ENCODE measurements at regions not wholly inside any gene's neighbourhood (a gene's known extent, or its start where the extent isn't known, plus 50 kb on each side); places are given as distances from the start of the nearest gene placed in this dataset.

DNA sequence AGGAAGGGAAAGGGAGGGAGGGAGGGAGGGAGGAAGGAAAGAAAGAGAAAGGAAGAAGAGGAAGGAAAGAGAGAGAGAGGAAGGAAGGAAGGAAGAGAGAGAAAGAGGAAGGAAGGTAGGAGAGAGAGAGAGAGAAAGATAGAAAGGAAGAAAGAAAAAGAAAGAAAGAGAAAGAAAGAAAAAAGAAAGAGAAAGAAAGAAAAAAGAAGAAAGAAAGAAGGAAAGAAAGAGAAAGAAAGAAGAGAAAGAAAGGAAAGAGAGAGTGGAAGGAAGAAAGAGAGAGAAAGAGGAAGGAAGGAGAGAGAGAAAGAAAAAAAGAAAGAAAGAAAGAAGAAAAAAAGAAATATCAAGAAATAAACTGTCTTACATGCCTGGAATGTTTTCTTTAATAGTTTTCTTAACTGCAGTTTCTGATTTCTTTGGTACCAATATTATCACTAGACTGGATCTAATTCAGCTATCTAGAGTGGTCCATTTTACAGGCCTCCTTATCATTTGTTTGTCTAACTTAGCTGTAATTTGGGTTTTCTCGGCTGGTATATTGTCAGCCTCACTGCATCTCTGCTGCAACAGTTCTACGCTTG is 59.6 kb upstream of the MBOAT2 start:
- ChIA-PET CTCF (no interaction called here), POLR2A (no interaction called here)
- Histone ChIP-seq H3K4me1 (ENCODE audit: control insufficient read depth, extremely low read depth, insufficient read depth, low read length) (no peaks in the 10 kb centered on the region), H3K9me3 (replicated peaks; ENCODE audit: control insufficient read depth, insufficient read depth, low read length) (no peaks in the 10 kb centered on the region), H3K27ac (ENCODE audit: insufficient read depth, low read depth, low read length) (no peak overlapping the region), H3K4me2 (ENCODE audit: insufficient read depth, low read length) (no peak overlapping the region), H3K79me2 (ENCODE audit: control insufficient read depth, insufficient read depth, low read length) (no peaks in the 10 kb centered on the region), H3K36me3 (ENCODE audit: control insufficient read depth in 2 of 2, extremely low read depth in 1 of 2, insufficient read depth in 2 of 2, low read length in 2 of 2) (no peaks in the 10 kb centered on the region), H3K9ac (replicated peaks; ENCODE audit: extremely low read depth, insufficient read depth, low read length) (no peak overlapping the region), H3K27me3 (ENCODE audit: control insufficient read depth in 2 of 2, insufficient read depth in 2 of 2, low read length in 2 of 2) (peaks cover 2 to 3% of the 10 kb centered on the region in 2 experiments), H3K9me1 (replicated peaks; ENCODE audit: control insufficient read depth, extremely low read depth, insufficient read depth, low read length) (no peaks in the 10 kb centered on the region), H3K4me3 (replicated peaks in 1 of 3; ENCODE audit: insufficient read depth in 1 of 3, low read depth in 1 of 3, low read length in 3 of 3) (no peak overlapping the region), H2AFZ (ENCODE audit: low read depth, low read length) (no peak overlapping the region), H4K20me1 (replicated peaks; ENCODE audit: control insufficient read depth, extremely low read depth, insufficient read depth, low read length) (no peaks in the 10 kb centered on the region)
- no TSS peak for BruUV-seq (replicated peaks)
- FAIRE-seq (no peak), DNase-seq (ENCODE audit: low read depth, low spot score) (no peak)
- TF ChIP-seq EZH2 (IDR thresholded peaks at IDR 0.05; ENCODE audit: borderline replicate concordance, low read depth, low read length, severe bottlenecking): no peak
- TF ChIP-seq, protein P1, sequence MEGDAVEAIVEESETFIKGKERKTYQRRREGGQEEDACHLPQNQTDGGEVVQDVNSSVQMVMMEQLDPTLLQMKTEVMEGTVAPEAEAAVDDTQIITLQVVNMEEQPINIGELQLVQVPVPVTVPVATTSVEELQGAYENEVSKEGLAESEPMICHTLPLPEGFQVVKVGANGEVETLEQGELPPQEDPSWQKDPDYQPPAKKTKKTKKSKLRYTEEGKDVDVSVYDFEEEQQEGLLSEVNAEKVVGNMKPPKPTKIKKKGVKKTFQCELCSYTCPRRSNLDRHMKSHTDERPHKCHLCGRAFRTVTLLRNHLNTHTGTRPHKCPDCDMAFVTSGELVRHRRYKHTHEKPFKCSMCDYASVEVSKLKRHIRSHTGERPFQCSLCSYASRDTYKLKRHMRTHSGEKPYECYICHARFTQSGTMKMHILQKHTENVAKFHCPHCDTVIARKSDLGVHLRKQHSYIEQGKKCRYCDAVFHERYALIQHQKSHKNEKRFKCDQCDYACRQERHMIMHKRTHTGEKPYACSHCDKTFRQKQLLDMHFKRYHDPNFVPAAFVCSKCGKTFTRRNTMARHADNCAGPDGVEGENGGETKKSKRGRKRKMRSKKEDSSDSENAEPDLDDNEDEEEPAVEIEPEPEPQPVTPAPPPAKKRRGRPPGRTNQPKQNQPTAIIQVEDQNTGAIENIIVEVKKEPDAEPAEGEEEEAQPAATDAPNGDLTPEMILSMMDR (IDR thresholded peaks at IDR 0.05; ENCODE audit: extremely low read depth in 1 of 2, insufficient read depth in 1 of 2, low read depth in 1 of 2, low read length in 2 of 2): no peak
- TF ChIP-seq POLR2A (IDR thresholded peaks at IDR 0.05; ENCODE audit: low read depth, low read length): no peak
- TF ChIP-seq, protein P2, sequence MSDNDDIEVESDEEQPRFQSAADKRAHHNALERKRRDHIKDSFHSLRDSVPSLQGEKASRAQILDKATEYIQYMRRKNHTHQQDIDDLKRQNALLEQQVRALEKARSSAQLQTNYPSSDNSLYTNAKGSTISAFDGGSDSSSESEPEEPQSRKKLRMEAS (IDR thresholded peaks at IDR 0.05; ENCODE audit: insufficient read depth, insufficient read length): no peak
- dilution Hi-C loops (cut with MboI; ENCODE audit: extremely low pct_ligation_motif_present, low sequenced_read_pairs) (no loop called here), intact Hi-C loops (cut with micrococcal nuclease) (no loop called here)

DNA sequence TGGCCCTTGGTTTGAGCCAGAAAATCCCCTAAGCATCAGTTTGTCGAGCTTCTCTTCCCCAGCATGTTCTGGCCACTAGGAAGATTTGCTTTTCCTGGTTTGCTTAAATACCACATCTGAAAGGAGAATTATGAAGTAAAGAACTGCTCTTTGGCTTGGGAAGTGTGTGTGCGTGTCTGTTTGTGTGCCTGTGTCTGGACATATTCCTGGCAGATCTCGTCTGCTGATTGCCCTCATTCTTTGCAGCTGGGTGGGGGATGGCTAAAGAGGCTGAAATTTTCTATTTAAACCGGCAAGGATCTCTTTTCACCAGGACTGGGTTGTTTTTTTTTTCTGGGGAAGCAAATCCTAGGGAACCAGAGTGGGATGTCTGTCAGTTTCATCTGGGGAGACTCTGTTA is 57.3 kb upstream of the MBOAT2 start:
- intact Hi-C loops (cut with micrococcal nuclease) (no loop called here), dilution Hi-C loops (cut with MboI; ENCODE audit: extremely low pct_ligation_motif_present, low sequenced_read_pairs) (no loop called here)
- CTCF ChIA-PET: no interaction called here
- Histone ChIP-seq H3K4me3 (replicated peaks in 1 of 3; ENCODE audit: insufficient read depth in 1 of 3, low read depth in 1 of 3, low read length in 3 of 3) (no peak overlapping the region), H3K9me1 (replicated peaks; ENCODE audit: control insufficient read depth, extremely low read depth, insufficient read depth, low read length) (no peaks in the 10 kb centered on the region), H3K36me3 (ENCODE audit: control insufficient read depth in 2 of 2, extremely low read depth in 1 of 2, insufficient read depth in 2 of 2, low read length in 2 of 2) (no peaks in the 10 kb centered on the region), H3K79me2 (ENCODE audit: control insufficient read depth, insufficient read depth, low read length) (no peaks in the 10 kb centered on the region), H2AFZ (ENCODE audit: low read depth, low read length) (no peak overlapping the region), H3K9ac (replicated peaks; ENCODE audit: extremely low read depth, insufficient read depth, low read length) (no peak overlapping the region), H3K27ac (ENCODE audit: insufficient read depth, low read depth, low read length) (no peak overlapping the region), H3K27me3 (ENCODE audit: control insufficient read depth in 2 of 2, insufficient read depth in 2 of 2, low read length in 2 of 2) (peaks cover 0 to 3% of the 10 kb centered on the region in 2 experiments), H3K9me3 (replicated peaks; ENCODE audit: control insufficient read depth, insufficient read depth, low read length) (no peaks in the 10 kb centered on the region), H4K20me1 (replicated peaks; ENCODE audit: control insufficient read depth, extremely low read depth, insufficient read depth, low read length) (no peaks in the 10 kb centered on the region), H3K4me2 (ENCODE audit: insufficient read depth, low read length) (no peak overlapping the region), H3K4me1 (ENCODE audit: control insufficient read depth, extremely low read depth, insufficient read depth, low read length) (no peaks in the 10 kb centered on the region)
- no peak for FAIRE-seq
- POLR2A ChIA-PET: no interaction called here
- TF ChIP-seq POLR2A (IDR thresholded peaks at IDR 0.05; ENCODE audit: low read depth, low read length) (no peak), FOS (IDR thresholded peaks at IDR 0.05; ENCODE audit: borderline replicate concordance, insufficient read depth, low read length) (no peak), POLR2AphosphoS5 (IDR thresholded peaks at IDR 0.05; ENCODE audit: insufficient read depth, low read depth, low read length) (no peak), EZH2 (IDR thresholded peaks at IDR 0.05; ENCODE audit: borderline replicate concordance, low read depth, low read length, severe bottlenecking) (no peak), GATA2 (IDR thresholded peaks at IDR 0.05; ENCODE audit: insufficient read depth, insufficient read length, low read depth, low read length) (no peak), JUN (IDR thresholded peaks at IDR 0.05; ENCODE audit: borderline replicate concordance, insufficient read depth, insufficient read length, low read depth) (no peak), MYC (IDR thresholded peaks at IDR 0.05; ENCODE audit: low read depth, low read length) (no peak)
- TF ChIP-seq, protein P2 (IDR thresholded peaks at IDR 0.05; ENCODE audit: insufficient read depth, insufficient read length): no peak
- TF ChIP-seq, protein P1 (IDR thresholded peaks at IDR 0.05; ENCODE audit: extremely low read depth in 1 of 2, insufficient read depth in 1 of 2, low read depth in 1 of 2, low read length in 2 of 2): no peak
- no TSS peak for BruUV-seq (replicated peaks)
- DNase-seq (ENCODE audit: low read depth, low spot score): no peak
